ENCODE measurements at regions not wholly inside any gene's neighbourhood (a gene's known extent, or its start where the extent isn't known, plus 50 kb on each side); places are given as distances from the start of the nearest gene placed in this dataset.

GRCh38 chr4:141416219-141416618 lies 195.5 kb downstream of the ZNF330 start:
- TF ChIP-seq CTCF (conservative IDR thresholded peaks at IDR 0.05; ENCODE audit: low read length) (no peak), EZH2phosphoT487 (IDR thresholded peaks at IDR 0.05; ENCODE audit: borderline replicate concordance) (no peak)

Measured in Loucy (cell line).